Stomach (tissue), 8 donors: ENCODE measurements at regions not wholly inside any gene's neighbourhood (a gene's known extent, or its start where the extent isn't known, plus 50 kb on each side); places are given as distances from the start of the nearest gene placed in this dataset.

Experiments used
- DNase-seq, 2 donors: peaks; one replicate each; pipeline versions ENCODE4 v3.0.0 to v3.0.0-alpha.2; 2013 to 2019
- H3K27ac ChIP-seq, 5 donors: fragments of 200-600 bp in 4 of 5; sonication (generic) in 4 of 5; one replicate each; pipeline ENCODE4 v1.5.1; 2013 to 2019; ENCODE audit warnings: mild to moderate bottlenecking in 1 of 5, moderate library complexity in 1 of 5
- H3K27me3 ChIP-seq, 3 donors: fragments of 200-600 bp; sonication (generic); one replicate each; pipeline ENCODE4 v1.5.1; 2017 to 2019; ENCODE audit warnings: mixed run types in 1 of 3
- H3K36me3 ChIP-seq, 4 donors: fragments of 200-600 bp; sonication (generic); 1 replicate in 3 of 4; 2 replicates in 1 of 4; pipeline ENCODE4 v1.5.1; 2016 to 2019
- H3K4me1 ChIP-seq, 4 donors: fragments of 200-600 bp; sonication (generic); one replicate each; pipeline ENCODE4 v1.5.1; 2016 to 2019
- H3K4me3 ChIP-seq, 4 donors: fragments of 200-600 bp; sonication (generic) in 3 of 4; one replicate each; pipeline ENCODE4 v1.5.1; 2016 to 2019; ENCODE audit warnings: mild to moderate bottlenecking in 1 of 4
- H3K9me3 ChIP-seq, 4 donors: fragments of 200-600 bp; sonication (generic); one replicate each; pipeline ENCODE4 v1.5.1; 2016 to 2019
- EP300 ChIP-seq: sonication (generic); formaldehyde crosslinking; IDR thresholded peaks from one replicate; pipeline ENCODE4 v1.6.1; 2017; ENCODE audit warnings: antibody characterized with exemption
- POLR2A ChIP-seq, 4 donors: fragments of 450-650 bp; IDR thresholded peaks; one replicate each; pipeline ENCODE4 v1.6.1; 2016; ENCODE audit warnings: antibody characterized with exemption in 4 of 4, control low read depth in 2 of 4, mild to moderate bottlenecking in 1 of 4, moderate library complexity in 1 of 4
- POLR2AphosphoS5 ChIP-seq, 3 donors: sonication (generic); formaldehyde crosslinking; IDR thresholded peaks; one replicate each; pipeline ENCODE4 v1.6.1; 2016; ENCODE audit warnings: antibody characterized with exemption in 3 of 3
- WGBS, 5 donors: extraction: QIAGEN DNeasy Blood & Tissue Kit in 3 of 5; methylation state at CpG; one replicate each; pipeline versions ENCODE4 v1.1.5 to v1.1.7; 2013 to 2018; 5-methylcytosine and 5-hydroxymethylcytosine counted together
- intact Hi-C: fragments of 100-400 bp; cut with DNase I; formaldehyde crosslinking; loops from one replicate; pipeline ENCODE4 v1.15.1; 2023; ENCODE audit warnings: low total_unique reads
- TF ChIP-seq, protein P1 (sequence below), 7 experiments: fragments of 450-650 bp in 4 of 7; fragments of 200-600 bp in 3 of 7; sonication (generic) in 3 of 7; IDR thresholded peaks; one replicate each; pipeline ENCODE4 v1.5.1; 2016 to 2019; ENCODE audit warnings: antibody characterized with exemption in 7 of 7, control low read depth in 2 of 7, mild to moderate bottlenecking in 1 of 7
- donor health status: healthy with polysubstance abuse.
- donor health status: Bipolar disorder and iron deficiency.
- donor health status: healthy.

DNA sequence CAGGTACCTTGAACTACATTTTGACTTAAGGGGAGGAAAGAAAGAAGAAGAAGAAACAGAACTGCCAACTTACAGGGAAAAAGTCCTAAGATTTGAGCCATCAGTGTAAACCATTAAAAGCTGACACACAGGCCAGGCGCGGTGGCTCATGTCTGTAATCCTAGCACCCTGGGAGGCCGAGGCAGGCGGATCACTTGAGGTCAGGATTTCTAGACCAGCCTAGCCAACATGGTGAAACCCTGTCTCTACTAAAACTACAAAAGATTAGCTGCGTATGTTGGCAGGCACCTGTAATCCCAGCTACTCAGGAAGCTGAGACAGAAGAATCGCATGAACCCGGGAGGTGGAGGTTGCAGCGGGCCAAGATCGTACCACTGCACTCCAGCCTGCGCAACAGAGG is 389.7 kb upstream of the FAM241A start:
- H3K9me3 ChIP-seq: no peaks in the 10 kb centered on the region
- TF ChIP-seq, protein P1, sequence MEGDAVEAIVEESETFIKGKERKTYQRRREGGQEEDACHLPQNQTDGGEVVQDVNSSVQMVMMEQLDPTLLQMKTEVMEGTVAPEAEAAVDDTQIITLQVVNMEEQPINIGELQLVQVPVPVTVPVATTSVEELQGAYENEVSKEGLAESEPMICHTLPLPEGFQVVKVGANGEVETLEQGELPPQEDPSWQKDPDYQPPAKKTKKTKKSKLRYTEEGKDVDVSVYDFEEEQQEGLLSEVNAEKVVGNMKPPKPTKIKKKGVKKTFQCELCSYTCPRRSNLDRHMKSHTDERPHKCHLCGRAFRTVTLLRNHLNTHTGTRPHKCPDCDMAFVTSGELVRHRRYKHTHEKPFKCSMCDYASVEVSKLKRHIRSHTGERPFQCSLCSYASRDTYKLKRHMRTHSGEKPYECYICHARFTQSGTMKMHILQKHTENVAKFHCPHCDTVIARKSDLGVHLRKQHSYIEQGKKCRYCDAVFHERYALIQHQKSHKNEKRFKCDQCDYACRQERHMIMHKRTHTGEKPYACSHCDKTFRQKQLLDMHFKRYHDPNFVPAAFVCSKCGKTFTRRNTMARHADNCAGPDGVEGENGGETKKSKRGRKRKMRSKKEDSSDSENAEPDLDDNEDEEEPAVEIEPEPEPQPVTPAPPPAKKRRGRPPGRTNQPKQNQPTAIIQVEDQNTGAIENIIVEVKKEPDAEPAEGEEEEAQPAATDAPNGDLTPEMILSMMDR (IDR thresholded peaks at IDR 0.05): no peak
- no peak for TF ChIP-seq POLR2A (IDR thresholded peaks at IDR 0.05)
- no peak for TF ChIP-seq POLR2AphosphoS5 (IDR thresholded peaks at IDR 0.05)
- no peak for TF ChIP-seq EP300
- WGBS, 5 donors: 90 to 97% (median 95%) methylated on average over 10 of the region's 10 CpGs
- H3K27me3 ChIP-seq: no peaks in the 10 kb centered on the region
- H3K36me3 ChIP-seq: no peaks in the 10 kb centered on the region
- DNase-seq: no peak
- no peak overlapping the region for H3K4me3 ChIP-seq
- no peak overlapping the region for H3K27ac ChIP-seq
- H3K4me1 ChIP-seq: no peaks in the 10 kb centered on the region
- intact Hi-C loops: no loop called here

DNA sequence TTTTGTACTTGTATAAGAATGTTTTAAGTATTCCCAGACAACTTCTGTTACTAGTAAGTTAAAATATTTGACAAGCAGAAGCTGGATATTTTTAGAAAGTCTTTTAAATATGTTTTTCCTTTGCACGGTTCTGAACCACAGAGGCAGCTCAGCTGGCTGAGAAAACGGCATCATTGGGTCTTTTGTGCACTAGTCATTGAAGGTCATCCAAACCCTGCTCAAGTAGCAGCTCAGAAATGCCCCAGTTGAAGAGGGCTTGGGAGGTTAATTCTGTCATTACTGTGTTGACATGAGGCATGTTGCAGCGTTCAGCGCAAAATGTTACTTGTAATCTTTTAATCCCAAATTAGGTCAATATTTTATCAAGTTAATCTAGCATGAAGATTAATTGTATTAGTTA is 383.7 kb upstream of the FAM241A start:
- H3K4me1 ChIP-seq: peaks cover 0 to 3% (median 0%) of the 10 kb centered on the region in 4 donors
- intact Hi-C loops: no loop called here
- H3K4me3 ChIP-seq: no peak overlapping the region
- WGBS, 5 donors: 8 to 19% (median 15%) methylated on average over 4 of the region's 4 CpGs
- DNase-seq: peak in 1 of 2 donors; percentile 25
- H3K27ac ChIP-seq: no peak overlapping the region
- TF ChIP-seq POLR2AphosphoS5 (IDR thresholded peaks at IDR 0.05): no peak
- TF ChIP-seq, protein P1 (IDR thresholded peaks at IDR 0.05): no peak
- no peak for TF ChIP-seq EP300
- TF ChIP-seq POLR2A (IDR thresholded peaks at IDR 0.05): no peak
- no peaks in the 10 kb centered on the region for H3K27me3 ChIP-seq
- H3K9me3 ChIP-seq: peaks cover 0 to 7% (median 0%) of the 10 kb centered on the region in 4 donors
- H3K36me3 ChIP-seq: no peaks in the 10 kb centered on the region

DNA sequence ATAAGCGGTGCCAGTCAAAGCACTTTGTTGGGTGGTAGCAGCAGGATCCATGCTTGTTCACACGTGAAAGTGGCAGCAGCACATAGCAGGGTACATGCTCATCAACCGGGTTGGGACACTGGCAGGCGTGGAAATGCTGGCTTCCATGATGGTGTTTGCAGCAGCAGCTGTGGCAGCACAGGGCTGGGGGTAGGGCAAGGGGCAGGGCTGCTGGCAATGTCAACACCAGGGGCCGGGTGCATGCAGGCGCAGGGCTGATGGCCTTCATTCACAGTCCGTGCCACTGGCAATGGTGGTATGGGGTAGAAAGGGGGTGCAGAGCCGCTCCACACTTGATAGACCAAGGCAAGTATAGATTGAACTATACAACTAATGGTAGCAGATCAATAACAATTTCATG is 374.7 kb upstream of the FAM241A start:
- DNase-seq: no peak
- Histone ChIP-seq H3K4me1 (peaks cover 0 to 8% (median 0%) of the 10 kb centered on the region in 4 donors), H3K4me3 (no peak overlapping the region), H3K27ac (no peak overlapping the region), H3K36me3 (no peaks in the 10 kb centered on the region), H3K27me3 (peaks cover 0 to 6% (median 0%) of the 10 kb centered on the region in 3 donors), H3K9me3 (peaks cover 0 to 5% (median 2%) of the 10 kb centered on the region in 4 donors)
- intact Hi-C loops: no loop called here
- 64 to 75% (median 72%) methylated on average over 4 to 8 of the region's 8 CpGs for WGBS, 5 donors
- no peak for TF ChIP-seq POLR2A (IDR thresholded peaks at IDR 0.05)
- no peak for TF ChIP-seq EP300
- no peak for TF ChIP-seq POLR2AphosphoS5 (IDR thresholded peaks at IDR 0.05)
- TF ChIP-seq, protein P1 (IDR thresholded peaks at IDR 0.05): no peak

DNA sequence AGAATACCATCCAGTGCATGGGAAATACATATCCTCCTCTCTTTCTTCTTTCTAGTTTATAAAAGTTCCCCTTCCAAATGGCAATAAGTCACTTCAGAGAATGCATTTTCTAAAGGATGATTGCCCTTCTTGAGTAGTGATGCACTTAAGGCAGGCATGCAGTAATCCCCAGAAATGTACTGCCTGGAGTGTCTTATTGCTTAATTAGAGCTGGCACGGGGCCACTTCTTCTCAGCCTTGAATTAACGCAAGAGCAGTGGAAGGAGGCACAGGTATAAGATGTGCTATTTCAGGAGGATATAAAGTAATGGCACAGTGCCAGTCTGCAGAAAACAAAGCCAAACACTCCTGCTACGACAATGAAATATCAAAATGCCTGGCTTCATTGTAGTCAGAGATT is 371.4 kb upstream of the FAM241A start:
- TF ChIP-seq POLR2A (IDR thresholded peaks at IDR 0.05) (no peak), POLR2AphosphoS5 (IDR thresholded peaks at IDR 0.05) (no peak), EP300 (no peak)
- TF ChIP-seq, protein P1 (IDR thresholded peaks at IDR 0.05): no peak
- Histone ChIP-seq H3K27me3 (peaks cover 0 to 6% (median 0%) of the 10 kb centered on the region in 3 donors), H3K36me3 (no peaks in the 10 kb centered on the region), H3K4me1 (peaks cover 0 to 8% (median 0%) of the 10 kb centered on the region in 4 donors), H3K4me3 (no peak overlapping the region), H3K9me3 (peaks cover 0 to 5% (median 0%) of the 10 kb centered on the region in 4 donors), H3K27ac (no peak overlapping the region)
- intact Hi-C loops: no loop called here
- 26 to 45% (median 40%) methylated on average over 3 of the region's 3 CpGs for WGBS, 5 donors
- peak in 1 of 2 donors; percentile 32 for DNase-seq
